Left forelimb (tissue), 1 donor: ENCODE measurements at regions not wholly inside any gene's neighbourhood (a gene's known extent, or its start where the extent isn't known, plus 50 kb on each side); places are given as distances from the start of the nearest gene placed in this dataset.

ENCODE experiments used
- DNase-seq: peaks from one replicate; pipeline ENCODE4 v3.0.0-alpha.2; 2018; ENCODE audit warnings: low spot score

DNA sequence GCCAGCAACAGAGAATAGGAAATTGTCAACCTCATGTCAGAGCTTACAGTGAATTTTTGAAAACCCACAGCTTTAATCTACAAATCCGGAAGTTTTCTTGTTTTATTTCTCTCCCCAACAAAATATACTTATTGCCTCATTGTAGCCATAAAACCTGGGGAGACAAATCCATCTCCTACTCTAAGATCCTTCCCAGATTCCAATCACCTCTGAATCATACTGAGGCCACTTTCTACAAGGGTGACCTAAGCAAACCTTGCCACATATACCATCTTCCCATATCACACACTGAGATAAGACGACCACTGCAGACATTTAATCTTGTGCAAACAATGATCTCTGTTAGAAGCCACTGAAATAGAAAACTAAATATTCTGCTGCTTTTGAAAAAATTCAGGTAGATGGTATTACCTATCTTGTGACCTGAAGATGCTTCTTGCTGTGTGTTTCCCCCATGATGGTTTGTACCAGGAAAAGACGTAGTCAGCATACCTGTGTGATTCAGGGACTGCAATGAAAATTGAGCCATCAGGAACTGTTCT is 171.5 kb upstream of the DUSP10 start:
- no peak for DNase-seq

DNA sequence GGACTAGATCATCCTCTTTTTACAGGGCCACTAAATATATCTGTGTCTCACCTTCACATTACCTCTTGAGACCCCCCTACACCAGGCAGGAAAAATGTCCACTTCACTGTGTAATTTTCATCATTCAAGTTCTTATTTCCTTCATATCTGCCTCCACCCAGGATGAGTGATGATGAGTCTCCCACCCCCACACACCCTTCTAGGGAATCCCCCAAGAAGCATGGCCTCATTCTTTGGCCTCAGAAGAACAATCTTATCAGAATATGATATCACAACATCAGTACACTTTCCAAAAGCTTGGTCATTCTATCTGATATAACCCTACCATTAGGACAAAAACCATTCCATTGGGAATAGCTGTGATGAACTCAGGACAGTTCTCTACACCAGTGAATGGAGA is 170.3 kb upstream of the DUSP10 start:
- DNase-seq = no peak

DNA sequence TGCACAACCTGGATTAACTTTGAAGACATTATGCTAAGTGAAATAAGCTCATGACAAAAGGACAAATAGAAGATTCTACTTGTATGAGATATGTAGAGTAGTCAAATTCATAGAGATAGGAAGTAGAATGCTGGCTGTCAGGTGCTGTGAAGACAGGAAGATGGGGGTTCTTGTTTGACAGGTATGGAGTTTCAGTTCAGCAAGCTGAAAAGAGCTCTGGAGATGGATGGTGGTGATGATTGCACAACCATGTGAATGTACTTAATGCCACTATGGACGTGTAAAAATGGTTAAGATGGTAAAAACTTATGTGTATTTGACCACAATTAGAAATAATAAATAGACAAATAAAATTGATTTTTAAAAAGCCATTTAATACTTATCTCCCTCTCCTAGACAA is 169.8 kb upstream of the DUSP10 start:
- DNase-seq = no peak

DNA sequence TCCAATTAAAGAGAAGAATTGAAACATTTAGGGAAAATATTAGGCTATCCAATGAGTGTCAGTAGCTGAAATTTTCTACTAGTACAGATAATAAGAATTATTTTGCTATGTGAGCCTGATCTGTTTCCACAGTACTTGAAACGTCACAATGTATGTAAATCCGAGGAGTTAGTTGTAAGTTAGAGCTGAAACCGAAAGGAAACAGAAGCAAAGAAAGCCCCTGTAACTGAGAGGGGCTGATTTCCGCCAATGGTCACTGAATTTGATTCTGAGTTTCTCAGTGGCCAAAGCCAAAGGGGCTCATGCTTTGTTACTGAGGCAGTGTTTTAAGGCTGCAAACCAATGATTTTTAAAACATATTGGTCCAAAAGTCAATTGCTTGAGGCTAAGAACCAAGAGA is 168.3 kb upstream of the DUSP10 start:
- DNase-seq = no peak

DNA sequence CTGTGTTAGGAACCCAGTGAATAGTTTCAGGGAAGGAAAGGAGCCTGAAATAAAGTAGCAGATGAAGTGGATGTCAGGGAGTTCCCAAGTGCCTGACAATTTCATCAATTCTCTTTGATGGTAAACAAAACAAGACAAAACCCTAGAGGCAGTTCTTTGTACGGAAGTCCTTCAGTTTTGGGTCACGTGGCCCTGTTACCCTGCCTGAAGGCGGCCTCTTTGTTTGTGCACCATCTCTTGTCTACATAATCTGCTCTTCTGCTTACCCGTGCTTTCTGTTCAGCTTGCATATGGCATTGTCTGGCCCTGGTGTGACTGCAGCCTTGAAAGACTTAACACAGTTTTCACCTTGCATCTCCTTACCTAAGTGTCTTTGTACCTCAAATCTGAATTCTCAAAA is 166.7 kb upstream of the DUSP10 start:
- no peak for DNase-seq

DNA sequence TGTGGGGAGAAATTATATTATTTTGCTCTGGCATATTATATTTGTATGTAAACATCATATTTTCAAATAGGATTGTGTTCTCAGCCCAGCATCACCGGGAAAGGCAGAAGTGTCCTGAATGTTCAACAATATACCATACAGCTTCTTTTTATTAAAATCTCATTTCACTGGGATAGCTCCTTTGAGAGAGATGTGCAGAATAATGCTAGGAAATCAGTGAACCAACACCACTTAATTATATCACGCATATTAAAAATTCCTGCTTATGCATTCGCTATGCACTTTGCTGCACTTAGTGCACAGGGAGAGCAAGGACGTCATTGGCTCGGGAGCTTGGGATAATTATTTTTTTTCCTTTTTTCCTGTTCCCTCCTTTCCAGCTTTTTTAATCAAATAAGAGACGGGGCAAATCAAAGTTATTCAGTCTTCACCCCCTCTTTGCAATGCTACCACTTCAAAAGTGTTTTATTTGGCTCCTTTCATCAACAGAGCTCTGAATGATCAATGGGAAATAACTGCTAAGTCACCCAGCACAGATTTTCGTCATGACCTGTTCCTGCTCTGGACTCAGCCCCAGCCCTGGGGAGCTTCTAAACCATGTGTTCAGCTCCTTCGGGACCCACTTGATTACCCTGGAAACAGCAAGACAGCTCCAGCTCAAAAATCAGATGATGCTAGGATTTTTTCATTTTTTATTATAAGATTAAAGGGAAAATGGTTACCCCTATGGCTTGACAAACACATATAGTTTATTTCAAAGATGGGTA is 165.5 kb upstream of the DUSP10 start:
- no peak for DNase-seq

DNA sequence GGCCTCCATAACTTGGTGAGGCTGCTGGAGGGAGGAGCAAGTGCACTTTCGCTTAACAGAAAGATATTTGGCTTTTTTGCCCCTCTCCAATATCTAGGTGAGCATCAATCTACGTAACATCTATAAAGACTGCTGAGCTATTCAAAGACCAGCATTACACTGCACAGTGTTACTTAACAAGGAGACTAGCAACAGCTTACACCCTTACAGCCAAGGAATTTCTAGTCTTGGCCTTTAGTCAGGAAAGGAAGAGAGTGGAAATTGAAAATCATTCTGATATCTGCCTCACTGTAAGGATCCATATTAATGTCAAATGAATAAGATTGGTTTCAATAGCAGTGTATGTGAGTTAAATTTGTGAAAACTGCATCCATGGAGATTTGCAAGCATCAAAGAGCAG is 163.9 kb upstream of the DUSP10 start:
- no peak for DNase-seq

DNA sequence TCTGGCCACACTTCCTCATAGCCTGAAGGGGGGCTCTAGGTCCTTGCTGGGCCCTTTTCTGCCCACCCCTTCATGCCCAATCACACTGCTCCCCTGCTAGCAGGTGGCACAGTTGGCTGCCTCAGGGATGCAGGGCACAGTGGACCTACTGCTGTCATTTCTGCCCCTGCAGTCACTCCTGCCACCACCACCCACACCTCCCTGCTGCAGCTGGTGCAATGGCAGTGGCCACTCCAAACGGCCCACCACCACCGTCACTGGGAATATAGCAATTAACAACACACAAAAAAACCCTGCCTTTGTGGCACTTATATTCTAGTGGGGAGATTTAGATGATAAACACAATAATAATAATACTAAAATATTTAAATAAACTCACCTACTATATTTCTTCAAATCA is 162.4 kb upstream of the DUSP10 start:
- no peak for DNase-seq

DNA sequence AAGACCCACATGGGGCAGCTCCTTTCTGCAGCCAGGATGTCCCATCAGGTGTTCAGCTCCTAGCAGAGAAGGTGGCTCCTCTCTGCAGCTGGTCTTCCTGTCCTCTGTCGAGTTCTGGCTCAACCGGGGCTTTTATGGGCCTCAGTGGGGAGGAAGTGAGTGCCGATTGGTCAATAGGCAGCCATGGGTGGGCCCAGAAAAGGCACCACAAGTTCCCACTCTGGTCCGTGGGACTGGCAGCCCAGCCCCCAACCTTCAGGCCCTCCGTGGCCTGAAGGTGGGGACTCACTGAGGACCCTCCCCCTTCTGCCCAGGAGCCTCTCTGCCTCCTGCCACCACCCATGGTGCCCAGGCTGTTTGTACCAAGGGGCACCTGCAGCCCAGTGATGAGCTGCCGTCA is 161.7 kb upstream of the DUSP10 start:
- no peak for DNase-seq

DNA sequence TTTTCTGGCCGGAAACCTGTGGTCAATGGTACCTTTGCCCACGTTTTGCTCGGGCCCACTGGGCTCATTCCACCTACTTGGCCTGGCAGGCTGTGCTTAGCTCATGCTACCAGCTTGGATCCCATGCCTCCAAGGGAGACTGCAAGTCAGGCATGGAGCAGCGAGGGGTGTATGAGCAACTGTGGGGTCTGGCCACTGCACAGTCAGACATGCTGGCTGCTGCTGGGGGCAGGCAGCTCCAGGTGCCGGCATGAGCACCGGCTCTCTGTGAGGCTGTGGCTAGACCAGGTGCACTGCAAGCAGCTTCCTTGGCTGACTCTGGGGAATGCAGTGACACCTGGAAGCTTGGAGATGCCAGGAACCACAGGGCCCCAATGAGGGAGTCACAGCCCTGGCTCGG is 161.1 kb upstream of the DUSP10 start:
- no peak for DNase-seq

DNA sequence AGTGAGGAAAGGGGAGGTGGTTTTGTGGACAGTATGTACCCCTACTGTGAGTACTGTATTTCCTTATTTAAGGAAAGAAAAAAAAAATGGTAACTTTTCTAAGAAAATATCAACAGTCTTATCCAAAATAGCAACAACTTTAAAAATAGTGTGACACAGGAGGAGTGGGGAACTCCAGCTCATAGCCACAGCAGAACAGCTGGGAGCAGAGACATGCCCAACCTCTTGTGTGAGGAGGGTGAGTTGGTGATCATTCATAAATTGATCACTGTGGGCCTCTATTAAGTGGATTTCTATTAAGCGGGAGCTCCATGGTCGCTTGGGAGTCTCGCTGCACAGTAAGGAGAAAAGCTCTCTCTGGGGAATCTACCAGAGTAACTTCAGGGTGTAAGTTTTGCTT is 158.8 kb upstream of the DUSP10 start:
- DNase-seq = no peak

DNA sequence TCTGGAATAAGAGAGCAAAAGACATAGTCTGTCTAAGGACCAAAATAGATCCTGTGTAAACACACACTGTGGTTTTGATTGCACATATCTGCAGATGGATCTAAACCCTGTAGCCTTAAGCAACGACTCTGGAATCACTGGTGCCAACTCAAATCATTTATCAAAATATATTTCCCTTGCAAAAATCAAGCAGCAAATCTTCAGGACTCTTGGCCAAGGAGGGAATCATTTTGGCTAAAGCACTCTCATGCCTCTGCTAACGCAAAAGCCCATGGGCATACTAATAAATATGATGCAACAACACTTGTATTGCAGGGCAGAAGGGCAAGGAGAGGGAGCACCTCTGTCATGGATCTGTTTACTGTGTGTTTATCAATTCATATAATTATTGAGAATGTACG is 155.4 kb upstream of the DUSP10 start:
- DNase-seq = no peak

DNA sequence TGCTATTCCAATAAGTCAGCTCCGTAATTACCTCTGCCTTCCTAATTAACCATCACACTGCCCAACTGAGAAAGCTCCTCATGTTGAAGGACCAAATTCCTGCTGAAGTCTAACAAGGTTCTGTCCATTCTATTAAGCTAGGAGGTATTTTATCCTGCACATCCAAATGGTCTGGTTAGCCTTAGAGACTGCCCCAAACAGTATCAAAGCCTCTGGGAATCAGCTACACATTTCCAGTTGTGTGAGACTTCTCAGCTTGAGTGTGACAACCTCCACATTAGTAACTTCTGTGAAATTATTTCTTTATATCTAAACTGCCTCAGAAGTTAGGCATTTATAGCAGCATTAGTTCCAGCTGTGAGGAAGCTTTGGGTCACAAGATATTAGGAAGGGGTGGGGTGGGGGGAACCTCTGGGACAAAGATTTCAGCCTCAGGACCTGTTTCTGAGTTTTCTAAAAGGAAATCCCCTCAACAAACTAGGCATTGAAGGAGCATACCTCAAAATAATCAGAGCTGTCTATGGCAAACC is 150.5 kb upstream of the DUSP10 start:
- no peak for DNase-seq

DNA sequence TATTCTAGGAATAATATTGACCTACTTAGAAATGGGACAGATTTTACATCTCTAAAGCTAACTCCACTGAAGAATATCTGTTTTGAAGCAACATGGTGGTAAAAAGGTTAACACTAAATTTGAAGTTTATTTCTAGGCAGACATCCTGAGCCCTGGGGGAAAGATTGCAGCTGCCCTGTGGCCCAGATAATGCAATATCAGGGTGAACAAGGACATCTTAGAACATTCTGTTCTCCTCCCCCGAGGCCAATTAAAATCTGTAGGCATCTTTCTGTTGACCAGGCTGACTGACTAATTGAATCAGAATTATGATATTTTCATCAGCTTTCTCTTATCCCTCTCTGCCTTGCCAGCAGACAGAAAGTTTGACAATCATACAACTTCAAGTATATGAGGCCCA is 149.8 kb upstream of the DUSP10 start:
- DNase-seq = no peak

DNA sequence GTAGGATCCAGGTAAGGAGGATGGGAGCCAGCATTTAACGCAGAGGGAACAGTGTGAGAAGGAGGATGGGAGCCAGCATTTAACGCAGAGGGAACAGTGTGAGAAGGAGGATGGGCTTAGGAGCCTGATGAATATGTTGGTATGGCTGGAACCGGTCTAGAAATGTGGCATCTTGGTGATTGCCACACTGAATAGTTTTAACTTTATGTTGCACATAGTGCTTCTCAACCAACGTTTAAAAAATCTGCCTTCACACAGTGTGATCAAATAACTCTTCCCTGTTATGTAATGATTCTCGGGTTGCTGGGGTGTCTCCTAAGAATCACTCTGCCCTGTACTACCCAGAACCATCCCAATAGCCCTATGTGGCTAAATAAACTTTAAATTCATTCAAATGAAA is 146.9 kb upstream of the DUSP10 start:
- DNase-seq = no peak

DNA sequence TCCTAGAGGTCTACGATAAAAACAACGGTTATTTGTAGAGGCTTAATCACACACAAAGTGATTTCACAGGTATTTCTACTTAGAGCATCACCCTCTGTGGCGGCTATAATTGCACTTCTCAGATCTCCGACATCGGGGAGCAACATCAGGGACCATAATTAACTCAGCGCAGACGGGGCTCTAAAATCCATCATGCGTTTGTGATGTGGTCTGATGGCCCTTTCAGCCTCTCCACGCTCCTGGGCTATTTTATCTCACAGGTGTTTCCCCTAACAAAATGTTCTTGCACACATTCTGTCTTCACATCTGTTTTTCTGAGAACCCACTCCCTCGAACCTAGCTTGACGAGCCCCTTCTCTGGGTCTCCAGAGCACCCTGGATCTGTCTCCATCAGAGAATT is 146.3 kb upstream of the DUSP10 start:
- no peak for DNase-seq

DNA sequence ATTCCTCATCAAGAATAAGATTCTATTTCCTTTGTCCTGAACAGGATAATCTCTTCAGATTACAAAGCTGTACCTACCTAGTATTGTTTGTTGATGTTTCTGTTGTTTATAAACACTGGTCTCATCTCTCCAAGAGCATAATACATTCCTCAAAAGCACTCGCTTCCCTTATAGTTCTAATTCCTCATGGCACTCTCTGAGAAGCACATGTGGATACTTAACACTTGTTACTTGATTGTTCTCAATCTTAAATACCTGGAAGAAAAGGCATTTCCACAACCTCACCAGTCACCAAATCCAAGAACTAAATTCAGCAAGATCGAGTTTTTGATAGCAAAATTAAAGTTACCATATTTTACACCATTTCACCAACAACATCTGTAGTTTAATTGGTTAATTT is 145.9 kb upstream of the DUSP10 start:
- no peak for DNase-seq

DNA sequence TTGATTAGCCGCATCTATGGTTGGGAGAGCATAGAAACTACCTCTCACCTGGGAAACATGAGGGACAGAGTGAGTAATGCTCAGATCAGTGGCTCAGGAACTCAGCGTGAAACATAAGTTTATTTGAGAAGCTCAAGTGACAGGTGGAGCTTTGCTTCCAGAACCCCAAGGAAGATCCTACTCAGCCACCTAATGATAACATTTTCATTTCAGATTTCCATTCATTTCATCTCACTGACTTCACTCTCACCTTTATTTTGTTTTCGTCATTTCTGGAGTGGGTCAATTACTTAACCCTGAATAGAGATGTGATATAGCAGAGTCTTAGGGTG is 145.5 kb upstream of the DUSP10 start:
- DNase-seq = no peak

DNA sequence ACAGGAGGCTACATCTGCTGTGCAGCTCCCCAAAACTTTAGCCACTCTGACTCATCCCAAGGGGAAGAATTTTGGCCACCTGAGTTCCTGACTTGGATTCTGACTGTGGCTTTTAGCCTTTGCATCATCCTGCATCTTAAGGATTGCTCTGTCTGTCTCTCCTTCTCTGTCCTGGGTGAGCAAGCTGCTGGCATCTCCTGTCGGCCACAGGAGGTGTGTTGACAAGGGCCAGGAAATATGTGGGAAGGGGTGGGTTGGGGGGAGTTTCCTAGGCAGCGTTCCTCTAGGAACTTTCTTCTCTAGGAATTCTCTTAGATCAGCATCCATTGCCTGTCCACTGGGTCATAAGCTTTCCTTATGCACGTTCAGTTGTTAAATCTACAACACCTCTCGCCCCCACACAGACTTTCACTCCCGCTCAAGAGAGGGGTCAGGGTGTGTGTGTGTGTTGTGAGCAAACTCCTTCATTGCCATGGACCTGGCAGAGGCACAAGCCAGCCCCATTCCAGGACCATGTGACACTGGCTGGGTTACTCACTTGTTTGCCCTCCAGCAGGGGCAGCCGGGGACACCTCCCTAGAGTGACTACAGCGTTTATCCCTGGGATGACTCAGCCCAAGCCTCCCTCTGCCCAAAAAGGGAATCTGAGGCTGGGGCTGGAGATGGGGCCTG is 145.0 kb upstream of the DUSP10 start:
- DNase-seq = no peak

DNA sequence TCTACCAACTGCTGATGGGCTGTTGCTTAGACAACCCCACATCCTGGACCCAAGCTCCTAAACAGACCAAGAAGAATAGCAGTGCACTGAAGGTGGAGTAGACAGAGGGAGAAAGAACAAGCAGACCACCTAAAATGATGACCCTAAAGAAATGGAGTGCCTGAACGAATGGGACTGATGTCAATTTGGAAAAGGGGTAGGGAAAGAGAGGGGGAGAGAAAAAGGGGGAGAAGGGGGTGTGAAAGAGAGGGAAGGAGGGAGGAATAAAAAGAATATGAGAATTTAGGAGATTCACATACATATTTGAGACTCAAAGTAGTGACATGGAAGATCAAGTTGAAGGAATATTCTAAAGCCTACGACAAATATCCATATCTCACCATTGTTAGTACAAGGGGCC is 144.4 kb upstream of the DUSP10 start:
- no peak for DNase-seq

DNA sequence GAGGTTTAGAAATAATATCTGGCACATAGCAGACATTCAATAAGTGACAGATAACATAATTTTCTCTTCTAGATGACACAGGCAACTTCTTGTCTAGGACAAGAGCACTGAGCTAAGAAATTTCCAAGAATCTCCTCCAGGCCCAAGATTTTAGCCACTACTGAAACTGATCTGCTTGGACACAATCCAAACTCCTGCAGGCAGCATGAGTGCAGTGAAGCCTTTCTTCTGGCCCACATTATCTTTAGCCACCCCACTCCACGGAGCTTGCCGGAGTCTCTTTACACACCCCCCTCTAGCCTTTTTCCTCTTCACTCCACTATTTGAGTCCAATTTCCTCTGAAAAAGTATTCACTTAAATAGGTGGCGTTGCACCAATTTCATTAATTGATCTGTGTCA is 142.9 kb upstream of the DUSP10 start:
- DNase-seq = no peak

DNA sequence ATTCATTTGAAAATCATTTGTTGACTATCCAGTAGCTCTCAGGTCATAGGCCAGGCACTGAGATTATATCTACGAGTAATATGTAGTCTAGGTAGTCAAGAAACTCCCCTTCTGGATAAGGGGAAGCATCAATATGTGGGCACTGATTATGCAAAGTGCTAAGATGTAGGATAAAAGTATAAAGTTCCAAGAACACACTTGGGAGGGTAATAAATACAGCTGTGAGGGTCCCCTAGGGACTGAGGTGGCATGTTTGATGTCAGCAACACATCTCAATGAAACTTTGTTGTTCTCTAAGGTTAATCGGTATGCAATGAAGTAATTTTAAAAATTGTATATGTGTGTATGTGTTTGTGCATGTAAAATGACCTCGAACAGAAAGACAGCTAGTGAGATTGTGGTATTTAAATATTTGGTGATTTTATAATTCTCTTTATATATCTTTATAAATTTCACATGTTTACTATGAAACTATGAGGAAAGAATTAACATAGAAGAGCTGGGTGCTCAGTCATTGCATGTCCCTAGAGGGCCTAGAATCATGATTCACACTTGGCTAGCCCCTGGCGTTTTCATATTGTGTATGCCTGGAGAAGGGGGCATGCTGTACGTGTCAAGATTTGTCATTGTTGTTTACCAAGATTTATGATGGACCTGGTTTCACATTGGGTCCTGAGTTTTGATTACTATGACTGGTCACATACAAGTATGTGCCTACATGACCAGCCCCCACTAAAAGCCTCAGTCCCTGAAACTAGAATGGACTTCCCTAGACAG is 140.1 kb upstream of the DUSP10 start:
- no peak for DNase-seq

DNA sequence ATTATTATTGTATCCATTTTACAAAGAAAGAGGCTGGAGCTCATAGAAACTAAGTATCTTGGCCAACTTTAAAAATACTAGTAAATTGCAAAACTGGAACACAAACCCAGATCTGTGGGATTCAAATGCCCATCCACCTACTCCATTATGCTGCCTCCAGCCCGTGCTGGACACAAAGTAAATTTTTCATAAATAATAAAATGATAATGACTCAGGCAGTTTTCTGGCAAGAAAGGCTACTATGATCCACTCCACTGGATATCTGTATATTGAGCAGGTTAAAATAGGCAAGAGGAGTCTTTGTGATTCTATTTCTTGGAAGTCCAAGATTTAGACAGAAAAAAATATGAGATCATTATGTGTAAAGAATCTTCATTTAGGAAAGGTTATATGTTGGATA is 138.3 kb upstream of the DUSP10 start:
- DNase-seq = no peak
